CD4-positive, alpha-beta T cell treated with Interleukin-4 for 1 hour (primary cell): ENCODE measurements at regions not wholly inside any gene's neighbourhood (a gene's known extent, or its start where the extent isn't known, plus 50 kb on each side); places are given as distances from the start of the nearest gene placed in this dataset.
"Not testable (repeated sequence)": the region's sequence is repeated elsewhere in the genome, so short reads cannot be mapped to it uniquely, and the experiment has no call there.

Experiments
- DNase-seq, 2 donors: peaks; one replicate each; pipeline ENCODE4 v3.0.0-alpha.2; 2020 to 2022

GRCh38 chr3:160098261-160098908 lies 109.8 kb downstream of the IL12A start:
- no peak for DNase-seq

GRCh38 chr3:160098926-160099626 lies 110.4 kb downstream of the IL12A start:
- DNase-seq: no peak

GRCh38 chr3:160099834-160100233 lies 111.2 kb downstream of the IL12A start:
- DNase-seq: peak in 1 of 2 donors; percentile 36

- no peak for DNase-seq
These were observed 112.0 kb downstream of the IL12A start for GRCh38 chr3:160100610-160101009.

GRCh38 chr3:160102001-160102400 lies 113.4 kb downstream of the IL12A start:
- not testable (repeated sequence) for DNase-seq

- no peak for DNase-seq
These were observed 114.8 kb downstream of the IL12A start for GRCh38 chr3:160103397-160103796.

GRCh38 chr3:160105907-160106584 lies 117.4 kb downstream of the IL12A start:
- no peak for DNase-seq

- no peak for DNase-seq
These were observed 118.0 kb upstream of the C3orf80 start for GRCh38 chr3:160106905-160107861.

- DNase-seq: no peak
These were observed 116.9 kb upstream of the C3orf80 start for GRCh38 chr3:160108362-160108761.

GRCh38 chr3:160112481-160112880 lies 112.7 kb upstream of the C3orf80 start:
- DNase-seq: no peak

- no peak for DNase-seq
These were observed 112.2 kb upstream of the C3orf80 start for GRCh38 chr3:160112996-160113395.

GRCh38 chr3:160114355-160114995 lies 110.7 kb upstream of the C3orf80 start:
- no peak for DNase-seq

GRCh38 chr3:160115387-160115786 lies 109.8 kb upstream of the C3orf80 start:
- DNase-seq: no peak

GRCh38 chr3:160124224-160124623 lies 101.0 kb upstream of the C3orf80 start:
- no peak for DNase-seq

GRCh38 chr3:160125258-160125657 lies 100.0 kb upstream of the C3orf80 start:
- no peak for DNase-seq

- no peak for DNase-seq
These were observed 99.2 kb upstream of the C3orf80 start for GRCh38 chr3:160126051-160126450.

GRCh38 chr3:160126761-160127160 lies 98.5 kb upstream of the C3orf80 start:
- no peak for DNase-seq

- no peak for DNase-seq
These were observed 97.9 kb upstream of the C3orf80 start for GRCh38 chr3:160127308-160127707.

GRCh38 chr3:160128056-160128455 lies 97.2 kb upstream of the C3orf80 start:
- no peak for DNase-seq

- peak in 1 of 2 donors; percentile 19 for DNase-seq
These were observed 95.7 kb upstream of the C3orf80 start for GRCh38 chr3:160129459-160130061.

GRCh38 chr3:160130071-160130470 lies 95.2 kb upstream of the C3orf80 start:
- no peak for DNase-seq

- no peak for DNase-seq
These were observed 94.3 kb upstream of the C3orf80 start for GRCh38 chr3:160130950-160131349.
